OCI-LY3 (cell line): ENCODE measurements at regions not wholly inside any gene's neighbourhood (a gene's known extent, or its start where the extent isn't known, plus 50 kb on each side); places are given as distances from the start of the nearest gene placed in this dataset.

Experiments
- H2AFZ ChIP-seq: fragments of 200-600, 300-600 bp; shearing (Covaris generic); 2 replicates; pipeline ENCODE4 v1.6.0; 2014; ENCODE audit warnings: antibody characterized with exemption, low read depth, low read length
- H3K27ac ChIP-seq: fragments of 200-600, 300-600 bp; sonication (generic); 2 replicates; pipeline ENCODE4 v1.5.1; 2014; ENCODE audit warnings: mild to moderate bottlenecking, low read length, moderate library complexity, mixed read lengths
- H3K27me3 ChIP-seq: fragments of 200-600, 300-600 bp; sonication (generic); 2 replicates; pipeline ENCODE4 v1.6.1; 2014; ENCODE audit warnings: low read depth, low read length, mixed read lengths
- H3K36me3 ChIP-seq: fragments of 200-600, 300-600 bp; sonication (generic); replicated peaks from 2 replicates; pipeline ENCODE3; 2014; ENCODE audit warnings: low read depth, low read length, mixed read lengths
- H3K4me1 ChIP-seq: fragments of 300-600, 200-600 bp; sonication (generic); 2 replicates; pipeline ENCODE4 v1.6.1; 2014; ENCODE audit warnings: low read length, mixed read lengths
- H3K4me2 ChIP-seq: fragments of 200-600, 300-600 bp; sonication (generic); 2 replicates; pipeline ENCODE4 v1.6.1; 2014; ENCODE audit warnings: low read length, mixed read lengths
- H3K4me3 ChIP-seq: fragments of 300-600, 200-600 bp; sonication (generic); 2 replicates; pipeline ENCODE4 v1.5.1; 2014; ENCODE audit warnings: antibody characterized with exemption, mild to moderate bottlenecking, low read length, moderate library complexity
- H3K79me2 ChIP-seq: fragments of 300-600, 200-600 bp; shearing (Covaris generic); 2 replicates; pipeline ENCODE4 v1.6.1; 2014; ENCODE audit warnings: mild to moderate bottlenecking, low read length, mixed read lengths
- H3K9ac ChIP-seq: fragments of 300-600, 200-600 bp; shearing (Covaris generic); 2 replicates; pipeline ENCODE4 v1.6.0; 2014; ENCODE audit warnings: mild to moderate bottlenecking, low read length, moderate library complexity
- H3K9me3 ChIP-seq: fragments of 200-600, 300-600 bp; shearing (Covaris generic); 2 replicates; pipeline ENCODE4 v1.6.1; 2014; ENCODE audit warnings: low read length, mixed read lengths; ENCODE audit not compliant: insufficient read depth
- H4K20me1 ChIP-seq: fragments of 200-600, 300-600 bp; sonication (generic); 2 replicates; pipeline ENCODE4 v1.6.1; 2016; ENCODE audit warnings: low read length, mixed read lengths; ENCODE audit not compliant: insufficient read depth
- EZH2phosphoT487 ChIP-seq: fragments of 200-600 bp; shearing (Covaris generic); IDR thresholded peaks from 2 replicates; pipeline ENCODE4 v1.6.1; 2018; ENCODE audit warnings: antibody characterized with exemption, mixed run types, low read depth
- TF ChIP-seq, protein P1 (sequence below): fragments of 200-600, 300-600 bp; sonication (generic); IDR thresholded peaks from 2 replicates; pipeline ENCODE4 v1.5.1; 2014; ENCODE audit warnings: antibody characterized with exemption, low read length, low read depth

DNA sequence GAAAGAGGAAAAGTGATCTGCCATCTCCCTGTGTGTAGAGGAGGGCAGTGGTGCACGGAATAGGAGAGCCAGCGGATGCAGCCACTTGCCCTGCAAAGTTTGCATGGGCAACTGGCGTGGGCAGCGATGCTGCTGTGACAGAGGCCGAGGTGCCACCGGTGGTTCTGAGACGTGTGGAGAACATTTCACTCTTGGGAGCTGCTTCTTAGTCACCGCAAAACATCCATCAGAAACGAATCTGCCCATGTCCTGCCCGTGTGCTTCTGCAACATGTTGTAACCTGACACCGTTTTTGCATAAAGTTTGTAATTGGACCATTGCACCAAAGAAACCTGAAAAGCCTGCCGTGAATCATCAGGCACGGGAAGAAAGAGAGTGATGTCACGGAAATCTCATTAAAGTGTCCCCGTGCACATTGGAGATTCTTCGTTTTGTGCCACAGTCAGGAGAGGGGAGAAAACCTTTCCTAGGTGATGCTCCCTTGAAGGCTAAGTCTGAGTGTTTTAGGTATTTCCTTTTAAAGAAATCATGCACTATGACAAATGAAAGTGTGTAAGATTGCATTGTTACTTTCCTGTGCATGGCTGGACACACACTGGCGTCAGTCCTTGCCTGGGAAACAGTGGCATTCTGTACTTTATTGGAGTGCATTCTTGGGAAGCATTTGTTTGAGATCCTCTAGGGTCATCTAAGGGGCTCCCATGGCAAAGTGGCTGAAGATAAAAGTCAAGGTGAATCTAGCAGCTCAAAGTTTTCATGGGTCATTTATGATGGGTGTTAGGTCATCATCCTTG is 302.6 kb downstream of the KLF6 start:
- Histone ChIP-seq H3K27me3 (no peaks in the 10 kb centered on the region), H3K4me2 (peak overlapping the region; percentile 46), H3K79me2 (no peaks in the 10 kb centered on the region), H3K4me1 (peaks cover 58% of the 10 kb centered on the region), H3K4me3 (peak overlapping the region; percentile 30; the same call in 1 of the 2 replicates), H2AFZ (no peak overlapping the region), H3K27ac (no peak overlapping the region), H3K9me3 (no peaks in the 10 kb centered on the region), H4K20me1 (no peaks in the 10 kb centered on the region), H3K36me3 (no peaks in the 10 kb centered on the region), H3K9ac (no peak overlapping the region)
- TF ChIP-seq, protein P1, sequence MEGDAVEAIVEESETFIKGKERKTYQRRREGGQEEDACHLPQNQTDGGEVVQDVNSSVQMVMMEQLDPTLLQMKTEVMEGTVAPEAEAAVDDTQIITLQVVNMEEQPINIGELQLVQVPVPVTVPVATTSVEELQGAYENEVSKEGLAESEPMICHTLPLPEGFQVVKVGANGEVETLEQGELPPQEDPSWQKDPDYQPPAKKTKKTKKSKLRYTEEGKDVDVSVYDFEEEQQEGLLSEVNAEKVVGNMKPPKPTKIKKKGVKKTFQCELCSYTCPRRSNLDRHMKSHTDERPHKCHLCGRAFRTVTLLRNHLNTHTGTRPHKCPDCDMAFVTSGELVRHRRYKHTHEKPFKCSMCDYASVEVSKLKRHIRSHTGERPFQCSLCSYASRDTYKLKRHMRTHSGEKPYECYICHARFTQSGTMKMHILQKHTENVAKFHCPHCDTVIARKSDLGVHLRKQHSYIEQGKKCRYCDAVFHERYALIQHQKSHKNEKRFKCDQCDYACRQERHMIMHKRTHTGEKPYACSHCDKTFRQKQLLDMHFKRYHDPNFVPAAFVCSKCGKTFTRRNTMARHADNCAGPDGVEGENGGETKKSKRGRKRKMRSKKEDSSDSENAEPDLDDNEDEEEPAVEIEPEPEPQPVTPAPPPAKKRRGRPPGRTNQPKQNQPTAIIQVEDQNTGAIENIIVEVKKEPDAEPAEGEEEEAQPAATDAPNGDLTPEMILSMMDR = no peak
- TF ChIP-seq EZH2phosphoT487 = no peak

DNA sequence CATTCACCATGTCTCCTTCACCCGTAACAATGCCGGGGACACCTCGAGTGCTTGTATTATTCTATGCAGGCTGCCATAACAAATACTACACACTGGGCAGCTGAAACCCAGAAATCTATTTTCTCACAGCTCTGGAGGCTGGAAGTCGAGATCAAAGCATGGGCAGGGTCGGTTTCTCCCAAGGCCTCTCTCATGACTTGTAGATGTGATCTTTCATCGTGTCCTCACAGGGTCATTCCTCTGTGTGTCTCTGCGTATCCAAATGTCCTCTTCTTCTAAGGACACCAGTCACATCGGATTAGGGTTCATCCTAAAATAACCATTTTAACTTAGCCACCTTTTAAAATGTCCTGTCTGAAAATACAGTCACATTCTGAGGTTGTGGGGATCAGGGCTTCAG is 303.5 kb downstream of the KLF6 start:
- Histone ChIP-seq H3K9ac (no peak overlapping the region), H2AFZ (no peak overlapping the region), H3K4me3 (no peak overlapping the region), H3K27ac (no peak overlapping the region), H4K20me1 (no peaks in the 10 kb centered on the region), H3K9me3 (no peaks in the 10 kb centered on the region), H3K27me3 (no peaks in the 10 kb centered on the region), H3K79me2 (no peaks in the 10 kb centered on the region), H3K4me2 (0 out of 2 replicates have a peak overlapping the region, but pooled peaks have one; percentile 23), H3K36me3 (no peaks in the 10 kb centered on the region), H3K4me1 (peaks cover 67% of the 10 kb centered on the region)
- TF ChIP-seq, protein P1 = no peak
- no peak for TF ChIP-seq EZH2phosphoT487

GRCh38 chr10:3480990-3481315 is 304.1 kb downstream of the KLF6 start:
- Histone ChIP-seq H3K27ac (no peak overlapping the region), H3K4me1 (peaks cover 70% of the 10 kb centered on the region), H3K9ac (no peak overlapping the region), H3K4me3 (no peak overlapping the region), H3K79me2 (no peaks in the 10 kb centered on the region), H3K4me2 (peak overlapping the region; percentile 23; the same call in 1 of the 2 replicates), H3K36me3 (no peaks in the 10 kb centered on the region), H3K9me3 (no peaks in the 10 kb centered on the region), H2AFZ (no peak overlapping the region), H3K27me3 (no peaks in the 10 kb centered on the region), H4K20me1 (no peaks in the 10 kb centered on the region)
- TF ChIP-seq EZH2phosphoT487 = no peak
- TF ChIP-seq, protein P1 = no peak

DNA sequence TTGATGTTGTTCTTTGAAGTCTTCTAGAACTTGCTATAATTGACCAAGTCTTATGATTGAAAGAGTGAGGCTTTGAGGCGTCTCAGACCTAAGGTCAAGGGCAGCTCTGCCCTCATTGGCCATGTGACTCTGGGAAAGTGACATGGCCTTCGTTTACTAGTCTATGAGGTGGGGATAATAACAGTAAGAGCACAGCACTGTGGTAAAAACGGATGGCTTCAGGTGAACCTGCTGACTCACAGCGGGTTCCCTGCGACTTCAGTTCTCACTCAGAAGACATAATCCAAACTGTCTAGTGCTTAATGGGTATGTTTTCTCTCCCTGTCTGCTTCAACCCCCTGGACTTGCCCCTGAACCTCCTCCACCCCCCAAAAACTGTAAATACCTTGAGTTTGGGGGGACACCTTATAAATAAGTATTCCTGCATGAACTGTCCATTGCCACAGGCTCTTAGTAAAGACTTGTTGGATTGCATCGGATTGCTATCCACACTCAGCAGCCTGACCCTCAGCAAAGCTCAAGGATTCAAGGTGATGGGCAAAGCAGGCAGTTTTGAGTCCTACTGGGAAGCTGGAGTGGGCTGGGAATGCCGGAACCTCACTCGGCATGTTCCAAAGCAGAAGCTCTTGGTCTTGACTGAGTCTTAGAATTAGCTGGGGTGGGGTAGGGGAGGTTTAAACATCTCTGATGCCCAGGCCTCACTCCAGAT is 304.6 kb downstream of the KLF6 start:
- Histone ChIP-seq H3K36me3 (no peaks in the 10 kb centered on the region), H3K27me3 (no peaks in the 10 kb centered on the region), H3K4me1 (peaks cover 68% of the 10 kb centered on the region), H3K9me3 (no peaks in the 10 kb centered on the region), H3K4me3 (no peak overlapping the region), H3K9ac (no peak overlapping the region), H3K79me2 (no peaks in the 10 kb centered on the region), H3K27ac (no peak overlapping the region), H2AFZ (no peak overlapping the region), H4K20me1 (no peaks in the 10 kb centered on the region), H3K4me2 (peak overlapping the region; percentile 23; the same call in 1 of the 2 replicates)
- TF ChIP-seq, protein P1 = no peak
